Colonic mucosa (tissue), 4 donors: ENCODE measurements at regions not wholly inside any gene's neighbourhood (a gene's known extent, or its start where the extent isn't known, plus 50 kb on each side); places are given as distances from the start of the nearest gene placed in this dataset.

Experiments
- DNase-seq: peaks from one replicate; pipeline ENCODE4 v3.0.0-alpha.2; 2020
- H3K27ac ChIP-seq: fragments of 200-600 bp; one replicate; pipeline ENCODE4 v1.8.0; 2021
- H3K27me3 ChIP-seq: fragments of 200-600 bp; one replicate; pipeline ENCODE4 v1.8.0; 2021
- H3K36me3 ChIP-seq: fragments of 200-600 bp; one replicate; pipeline ENCODE4 v1.8.0; 2021
- H3K4me1 ChIP-seq: fragments of 200-600 bp; one replicate; pipeline ENCODE4 v1.8.0; 2021; ENCODE audit warnings: mild to moderate bottlenecking
- H3K4me3 ChIP-seq: fragments of 200-600 bp; one replicate; pipeline ENCODE4 v1.8.0; 2021
- H3K9ac ChIP-seq, 2 donors: one replicate each; pipeline ENCODE4 v1.7.0; 2013; ENCODE audit warnings: control low read depth in 2 of 2, low read depth in 2 of 2, low read length in 2 of 2
- H3K9me3 ChIP-seq: fragments of 200-600 bp; one replicate; pipeline ENCODE4 v1.8.0; 2021
- CTCF ChIP-seq: fragments of 200-600 bp; IDR thresholded peaks from one replicate; pipeline ENCODE4 v1.8.0; 2022; ENCODE audit warnings: antibody characterized with exemption, mild to moderate bottlenecking
- intact Hi-C: fragments of 100-400 bp; cut with DNase I; formaldehyde crosslinking; loops from one replicate; pipeline ENCODE4 v1.14.1; 2022
- donor health status: healthy.
- donor health status: DM: no; HTN: no; CAD: no.
- donor health status: DM: no; HTN: no; CAD: no.

- Histone ChIP-seq H3K27me3 (no peaks in the 10 kb centered on the region), H3K9ac (no peak overlapping the region), H3K4me1 (no peaks in the 10 kb centered on the region), H3K27ac (no peak overlapping the region), H3K4me3 (no peak overlapping the region), H3K36me3 (no peaks in the 10 kb centered on the region), H3K9me3 (no peaks in the 10 kb centered on the region)
- no peak for DNase-seq
- intact Hi-C loops = no loop called here
- no peak for TF ChIP-seq CTCF
Observed at GRCh38 chr14:94673781-94674231, 61.6 kb downstream of the SERPINA3 start.
